Kasumi-1 (cell line): ENCODE measurements at regions not wholly inside any gene's neighbourhood (a gene's known extent, or its start where the extent isn't known, plus 50 kb on each side); places are given as distances from the start of the nearest gene placed in this dataset.

Source experiments
- DNase-seq, 2 experiments: peaks; one replicate each; lab custom pipeline; 2025; lab: John Stamatoyannopoulos, UW

DNA sequence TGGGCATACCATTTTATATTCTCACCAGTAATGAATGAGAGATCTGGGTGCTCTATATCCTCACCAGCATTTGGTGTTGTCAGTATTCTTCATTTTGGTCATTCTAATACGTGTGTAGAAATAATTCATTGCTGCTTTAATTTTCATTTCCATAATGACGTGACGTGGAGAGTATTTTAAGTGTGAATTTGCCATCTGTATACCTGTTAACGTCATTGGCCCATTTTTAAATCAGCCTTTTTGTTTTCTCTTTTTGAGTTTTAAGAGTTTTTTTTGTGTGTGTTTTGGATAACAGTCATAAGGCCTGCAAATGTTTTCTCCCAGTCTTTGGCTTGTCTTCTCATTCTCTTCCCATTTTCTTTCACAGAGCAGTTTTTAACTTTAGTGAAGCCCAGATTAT is 74.4 kb upstream of the SYT1 start:
- no peak for DNase-seq

DNA sequence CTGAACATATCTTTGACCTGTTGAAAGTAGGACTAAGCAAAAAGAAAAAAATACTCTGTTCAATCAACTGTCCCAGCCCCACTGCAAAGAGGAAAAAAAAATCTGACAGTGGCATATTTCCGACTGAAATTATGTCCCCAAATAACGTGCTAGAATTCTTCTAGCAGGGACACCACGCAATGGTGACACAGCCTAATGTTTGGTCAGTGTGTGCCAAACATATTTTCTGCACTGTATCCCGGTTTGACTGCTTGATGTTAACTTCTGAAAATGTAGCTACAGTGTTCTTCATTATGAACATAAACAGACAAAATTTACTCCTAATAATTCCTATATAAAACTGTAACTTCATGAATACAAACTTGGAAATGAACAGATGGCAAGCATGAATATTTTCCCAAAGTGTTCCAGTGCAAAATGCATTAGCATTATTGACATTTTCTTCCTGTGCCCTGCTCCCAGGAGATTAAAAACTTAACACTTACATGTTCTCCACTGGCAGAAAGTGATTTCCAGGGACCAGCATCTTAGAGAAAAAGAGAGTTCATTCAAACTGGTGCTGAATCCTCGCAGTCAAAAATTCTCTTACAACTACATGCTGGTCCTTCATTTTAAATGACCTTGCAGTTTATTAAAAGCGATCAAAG is 72.4 kb upstream of the SYT1 start:
- no peak for DNase-seq

DNA sequence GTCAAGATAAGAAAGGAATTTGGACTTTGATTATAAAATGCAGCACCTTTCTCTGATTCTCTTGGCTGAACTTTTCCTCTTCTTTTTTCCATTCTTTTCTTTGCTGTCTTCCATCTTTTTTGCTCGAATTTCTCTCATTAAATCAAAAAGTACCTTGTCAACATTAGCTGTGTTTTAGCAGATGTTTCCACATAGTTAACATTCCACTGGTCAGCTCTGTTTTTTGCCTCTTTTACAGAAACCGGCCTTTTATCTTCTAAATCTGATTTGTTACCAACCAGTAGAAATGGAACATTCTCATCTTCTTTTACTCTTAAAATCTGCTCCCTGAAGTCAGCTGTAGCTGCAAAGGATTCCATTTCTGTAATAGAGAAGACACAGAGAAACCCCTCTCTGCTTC is 71.1 kb upstream of the SYT1 start:
- no peak for DNase-seq

DNA sequence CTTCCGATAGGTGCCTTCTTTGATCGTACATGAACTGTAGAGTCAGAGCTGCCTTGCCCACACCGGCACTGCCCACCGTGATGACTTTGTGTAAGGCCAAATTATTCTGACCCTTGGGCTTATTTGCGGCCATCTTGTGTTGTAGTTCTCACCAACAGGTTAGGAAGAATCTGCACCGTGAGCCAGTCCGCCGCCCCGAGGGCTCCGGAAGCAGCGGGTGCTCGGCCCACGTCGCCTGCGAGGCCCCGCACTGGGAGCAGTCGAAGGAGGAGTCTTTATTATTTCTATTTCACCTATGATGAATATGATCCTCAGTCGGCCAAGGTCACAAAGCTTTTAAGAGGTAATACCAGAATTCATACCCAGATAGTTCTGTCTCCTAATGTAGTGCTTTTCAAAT is 70.6 kb upstream of the SYT1 start:
- DNase-seq: no peak

DNA sequence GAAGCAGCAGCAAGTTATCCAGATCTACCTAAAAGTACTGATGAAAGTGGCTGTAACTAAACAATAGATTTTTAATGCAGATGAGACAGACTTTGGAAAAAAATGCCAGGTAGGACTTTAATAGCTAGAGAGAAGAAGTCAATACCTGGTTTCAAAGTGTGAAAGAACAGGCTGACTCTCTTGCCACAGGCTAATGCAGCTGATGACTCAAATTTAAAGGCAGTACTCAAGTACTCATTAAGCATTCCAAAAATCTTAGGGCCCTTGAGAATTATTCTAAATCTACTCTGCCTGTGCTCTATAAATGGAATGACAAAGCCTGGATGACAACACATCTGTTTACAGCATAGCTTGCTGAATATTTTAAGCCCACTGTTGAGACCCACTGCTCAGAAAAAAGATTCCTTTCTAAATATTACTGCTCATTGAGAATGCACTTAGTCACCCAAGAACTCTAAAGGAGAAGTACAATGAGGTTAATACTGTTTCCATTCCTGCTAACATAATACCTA is 68.6 kb upstream of the SYT1 start:
- no peak for DNase-seq

DNA sequence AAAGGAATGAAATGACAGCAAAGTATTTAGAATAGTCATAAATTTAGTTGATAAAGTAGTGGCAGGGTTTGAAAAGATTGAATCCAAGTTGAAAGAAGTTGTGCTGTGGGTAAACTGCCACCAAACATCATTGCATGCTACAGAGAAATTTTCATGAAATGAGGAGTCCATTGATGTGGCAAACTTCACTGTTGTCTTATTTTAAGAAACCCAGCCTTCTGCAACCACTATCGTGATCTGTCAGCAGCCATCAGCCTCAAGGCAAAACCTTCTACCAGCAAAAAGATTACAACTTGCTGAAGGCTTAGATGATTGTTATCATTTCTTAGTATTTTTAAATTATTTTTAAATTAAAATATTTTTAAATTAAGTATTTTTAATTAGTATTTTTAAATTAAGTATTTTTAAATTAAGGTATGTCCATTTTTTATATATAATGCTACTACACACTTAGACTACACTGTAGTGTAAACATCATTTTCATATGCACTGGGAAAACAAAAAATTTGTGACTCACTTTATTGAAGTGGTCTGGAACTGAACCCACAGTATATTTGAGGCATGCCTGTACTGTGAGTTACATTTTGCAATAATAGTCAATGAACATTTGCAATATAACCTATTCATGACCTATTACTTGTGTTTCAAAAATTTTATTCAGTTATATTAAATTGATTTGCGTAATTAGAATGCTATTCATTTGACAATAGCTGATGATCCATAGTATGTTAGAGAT is 67.2 kb upstream of the SYT1 start:
- DNase-seq: no peak

DNA sequence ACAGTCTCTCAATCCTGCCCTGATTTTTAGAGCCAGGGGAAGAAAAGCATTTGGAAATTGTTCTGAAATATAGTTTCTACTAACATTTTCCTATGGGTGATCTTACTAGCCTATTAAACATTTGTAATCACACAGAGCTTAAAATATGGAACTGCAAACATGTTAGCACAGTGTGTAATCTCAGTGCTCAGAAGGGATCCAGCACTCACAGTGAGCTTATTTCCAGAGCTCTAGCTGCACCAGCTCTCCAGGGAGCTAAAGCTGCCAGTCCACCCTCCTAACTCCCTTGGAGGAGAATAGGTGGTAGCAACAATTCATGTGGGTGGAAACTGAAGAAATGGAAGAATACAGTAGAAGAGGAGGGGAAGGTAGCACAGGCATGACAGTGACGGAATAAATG is 64.9 kb upstream of the SYT1 start:
- DNase-seq: no peak

DNA sequence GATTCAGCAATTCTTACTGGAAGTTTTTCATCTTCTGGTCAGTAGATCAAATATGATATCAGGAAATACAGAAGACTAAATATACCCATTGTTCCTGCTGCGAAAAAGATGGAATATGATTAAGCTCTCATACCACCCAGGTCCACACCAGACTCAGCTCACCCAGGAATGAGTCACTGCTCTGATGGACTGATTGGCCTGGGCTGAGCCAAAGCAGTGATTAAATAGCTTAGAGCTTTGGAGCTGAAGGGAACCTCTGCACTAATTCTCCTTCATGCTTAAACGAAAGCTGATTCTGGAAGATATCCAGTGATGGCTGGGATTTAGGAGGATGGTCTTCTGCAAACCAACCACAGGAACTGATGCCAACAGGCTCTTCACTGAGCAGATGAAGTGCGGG is 62.0 kb upstream of the SYT1 start:
- DNase-seq: no peak

DNA sequence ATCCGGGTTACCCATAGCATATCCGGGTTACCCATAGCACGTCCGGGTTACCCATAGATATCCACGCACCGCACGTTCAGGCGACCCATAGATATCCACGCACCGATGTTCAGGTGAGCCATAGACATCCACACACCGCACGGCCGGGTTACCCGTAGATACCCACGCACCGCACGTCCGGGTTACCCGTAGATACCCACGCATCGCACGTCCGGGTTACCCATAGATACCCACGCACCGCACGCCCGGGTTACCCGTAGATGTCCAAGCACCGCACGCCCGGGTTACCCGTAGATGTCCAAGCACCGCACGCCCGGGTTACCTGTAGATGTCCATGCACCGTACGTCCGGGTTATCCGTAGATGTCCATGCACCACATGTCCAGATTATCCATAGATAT is 60.3 kb upstream of the SYT1 start:
- no peak for DNase-seq
